Psoas muscle (tissue), 7 donors: ENCODE measurements at regions not wholly inside any gene's neighbourhood (a gene's known extent, or its start where the extent isn't known, plus 50 kb on each side); places are given as distances from the start of the nearest gene placed in this dataset.

ENCODE experiments used
- ATAC-seq, 4 donors: fragments of 200-7000 bp; cut with Tn5 transposase; one replicate each; pipeline ENCODE4 v1.9.1; 2020; ENCODE audit warnings: moderate library complexity in 3 of 4, mild to moderate bottlenecking in 2 of 4
- DNase-seq, 2 donors: peaks; one replicate each; pipeline ENCODE4 v3.0.0-alpha.2; 2020
- H3K27ac ChIP-seq: fragments of 200-600 bp; one replicate; pipeline ENCODE4 v1.8.0; 2022
- H3K27me3 ChIP-seq, 3 donors: fragments of 200-600 bp in 1 of 3; one replicate each; pipeline versions ENCODE4 v1.6.1 to v1.8.0; 2013 to 2022; ENCODE audit warnings: low read length in 2 of 3, mild to moderate bottlenecking in 2 of 3, moderate library complexity in 1 of 3; ENCODE audit not compliant: insufficient read depth in 3 of 3
- H3K36me3 ChIP-seq, 2 donors: fragments of 200-600 bp in 1 of 2; one replicate each; pipeline versions ENCODE4 v1.6.1 to v1.8.0; 2013 to 2022; ENCODE audit warnings: low read depth in 1 of 2, mild to moderate bottlenecking in 1 of 2, moderate library complexity in 1 of 2; ENCODE audit not compliant: insufficient read depth in 1 of 2
- H3K4me1 ChIP-seq: fragments of 200-600 bp; one replicate; pipeline ENCODE4 v1.8.0; 2022
- H3K4me3 ChIP-seq: fragments of 200-600 bp; one replicate; pipeline ENCODE4 v1.8.0; 2022; ENCODE audit warnings: mild to moderate bottlenecking
- H3K9me3 ChIP-seq: fragments of 200-600 bp; one replicate; pipeline ENCODE4 v1.8.0; 2022
- CTCF ChIP-seq: fragments of 200-600 bp; IDR thresholded peaks from one replicate; pipeline ENCODE4 v1.8.0; 2022; ENCODE audit warnings: antibody characterized with exemption
- WGBS, 3 donors: extraction: QIAGEN DNeasy Blood & Tissue Kit; methylation state at CpG; one replicate each; pipeline versions ENCODE4 v1.1.6 to v1.1.7; 2013; 5-methylcytosine and 5-hydroxymethylcytosine counted together
- intact Hi-C, 2 donors: fragments of 100-400 bp; cut with DNase I; formaldehyde crosslinking; loops; one replicate each; pipeline versions ENCODE4 v1.11.0 to v1.14.2; 2022
- donor health status: healthy with polysubstance abuse.
- donor health status: DM: no; HTN: no; CAD: no; lungs with moderate emphysema.
- donor health status: Bipolar disorder and iron deficiency.
- donor health status: healthy.
- donor health status: DM: yes; HTN: yes; CAD: no.
- donor health status: DM: no; HTN: no; CAD: no.
- donor health status: DM: yes; HTN: yes; CAD: no.

- Histone ChIP-seq H3K4me3 (no peak overlapping the region), H3K9me3 (no peaks in the 10 kb centered on the region), H3K27ac (no peak overlapping the region), H3K4me1 (no peaks in the 10 kb centered on the region), H3K27me3 (no peaks in the 10 kb centered on the region), H3K36me3 (no peaks in the 10 kb centered on the region)
- ATAC-seq (no peak), DNase-seq (no peak)
- intact Hi-C loops = loop anchor here in 1 of 2 donors (10.0 kb wide), 1 partner anchor 158 kb away; no protein-coding TSS in a partner anchor
- WGBS, 3 donors = 92 to 96% (median 96%) methylated on average over 4 of the region's 4 CpGs
- no peak for TF ChIP-seq CTCF
These were observed 83.3 kb upstream of the NHSL1 start for GRCh38 chr6:138582573-138582972.

- Histone ChIP-seq H3K9me3 (no peaks in the 10 kb centered on the region), H3K4me3 (no peak overlapping the region), H3K36me3 (no peaks in the 10 kb centered on the region), H3K27ac (no peak overlapping the region), H3K27me3 (no peaks in the 10 kb centered on the region), H3K4me1 (no peaks in the 10 kb centered on the region)
- intact Hi-C loops = loop anchor here in 1 of 2 donors (10.0 kb wide), 1 partner anchor 162 kb away; no protein-coding TSS in a partner anchor
- WGBS, 3 donors = 94 to 97% (median 95%) methylated on average over 5 of the region's 5 CpGs
- no peak for ATAC-seq
- TF ChIP-seq CTCF = no peak
- no peak for DNase-seq
These were observed 87.3 kb upstream of the NHSL1 start for GRCh38 chr6:138586638-138587037.

GRCh38 chr6:138588805-138589434 lies 89.6 kb upstream of the NHSL1 start:
- H3K27me3 ChIP-seq = no peaks in the 10 kb centered on the region
- no peak overlapping the region for H3K4me3 ChIP-seq
- WGBS, 3 donors = 33 to 37% (median 35%) methylated on average over 13 of the region's 13 CpGs
- intact Hi-C loops = loop anchor here (2.0 to 10.0 kb wide), 3 partner anchors 164 to 178 kb away; no protein-coding TSS in a partner anchor
- H3K36me3 ChIP-seq = no peaks in the 10 kb centered on the region
- H3K27ac ChIP-seq = no peak overlapping the region
- peak; percentile 93 for TF ChIP-seq CTCF
- DNase-seq = peak in 1 of 2 donors; percentile 28
- peak; percentile 62 to 85 (median 70) for ATAC-seq
- H3K4me1 ChIP-seq = no peaks in the 10 kb centered on the region
- H3K9me3 ChIP-seq = no peaks in the 10 kb centered on the region

GRCh38 chr6:138590796-138591709 lies 91.8 kb upstream of the NHSL1 start:
- Histone ChIP-seq H3K27ac (no peak overlapping the region), H3K36me3 (no peaks in the 10 kb centered on the region), H3K4me3 (no peak overlapping the region), H3K4me1 (no peaks in the 10 kb centered on the region), H3K27me3 (no peaks in the 10 kb centered on the region), H3K9me3 (no peaks in the 10 kb centered on the region)
- ATAC-seq = peak; percentile 41 to 74 (median 56)
- WGBS, 3 donors = 20 to 30% (median 28%) methylated on average over 3 of the region's 3 CpGs
- peak; percentile 80 for TF ChIP-seq CTCF
- DNase-seq = no peak
- intact Hi-C loops = loop anchor here (2.0 to 10.0 kb wide), 5 partner anchors 101 to 586 kb away; no protein-coding TSS in a partner anchor
